GM23338 (cell line): ENCODE measurements at regions not wholly inside any gene's neighbourhood (a gene's known extent, or its start where the extent isn't known, plus 50 kb on each side); places are given as distances from the start of the nearest gene placed in this dataset.
A peak's percentile ranks its signal among the peaks of the same experiment; 100 is the strongest.
"Not testable (repeated sequence)": the region's sequence is repeated elsewhere in the genome, so short reads cannot be mapped to it uniquely, and the experiment has no call there.

Source experiments
- ATAC-seq: fragments of 200-7000 bp; cut with Tn5 transposase; 3 replicates; pipeline ENCODE4 v1.9.1; 2020
- DNase-seq: peaks from one replicate; pipeline ENCODE4 v3.0.0-alpha.2; 2015; ENCODE audit warnings: low spot score
- H2AFZ ChIP-seq: fragments of 200-600 bp; sonication (generic); 2 replicates; pipeline ENCODE4 v1.8.0; 2016; ENCODE audit warnings: antibody characterized with exemption, mild to moderate bottlenecking, moderate library complexity
- H3F3A ChIP-seq: fragments of 200-600 bp; sonication (generic); replicated peaks from 2 replicates; pipeline ENCODE4 v1.8.0; 2017; ENCODE audit warnings: antibody characterized with exemption, mixed run types, low read depth
- H3K27ac ChIP-seq: fragments of 200-600 bp; sonication (generic); 2 replicates; pipeline ENCODE4 v1.6.1; 2016; ENCODE audit warnings: low read depth
- H3K27me3 ChIP-seq: fragments of 200-600 bp; sonication (generic); 2 replicates; pipeline ENCODE4 v1.8.0; 2016; ENCODE audit warnings: mild to moderate bottlenecking, mixed run types, moderate library complexity; ENCODE audit not compliant: insufficient read depth
- H3K36me3 ChIP-seq: fragments of 200-600 bp; sonication (generic); 2 replicates; pipeline ENCODE4 v1.8.0; 2016; ENCODE audit warnings: mild to moderate bottlenecking; ENCODE audit not compliant: insufficient read depth
- H3K4me1 ChIP-seq: fragments of 200-600 bp; sonication (generic); 2 replicates; pipeline ENCODE4 v1.8.0; 2016; ENCODE audit warnings: mild to moderate bottlenecking, moderate library complexity; ENCODE audit not compliant: insufficient read depth
- H3K4me2 ChIP-seq: fragments of 200-600 bp; sonication (generic); 2 replicates; pipeline ENCODE4 v1.7.1; 2017; ENCODE audit warnings: mixed run types
- H3K4me3 ChIP-seq: fragments of 200-600 bp; sonication (generic); 2 replicates; pipeline ENCODE4 v1.6.1; 2016; ENCODE audit warnings: mixed run types
- H3K79me2 ChIP-seq: fragments of 200-600 bp; sonication (generic); replicated peaks from 2 replicates; pipeline ENCODE4 v1.8.0; 2017; ENCODE audit warnings: mild to moderate bottlenecking; ENCODE audit not compliant: insufficient read depth
- H3K9me2 ChIP-seq: fragments of 200-600 bp; sonication (generic); 2 replicates; pipeline ENCODE4 v1.8.0; 2017; ENCODE audit not compliant: insufficient read depth
- H4K20me1 ChIP-seq: fragments of 200-600 bp; sonication (generic); replicated peaks from 2 replicates; pipeline ENCODE4 v1.8.0; 2017; ENCODE audit warnings: mild to moderate bottlenecking; ENCODE audit not compliant: insufficient read depth
- H3K27ac Mint-ChIP-seq: 2 replicates; pipeline ENCODE4 v1.8.0; 2020; ENCODE audit warnings: inconsistent platforms, mild to moderate bottlenecking, moderate library complexity, mixed read lengths
- H3K27me3 Mint-ChIP-seq: 3 replicates; pipeline ENCODE4 v1.8.0; 2022; ENCODE audit warnings: low read depth, mild to moderate bottlenecking, moderate library complexity, mixed read lengths, inconsistent platforms; ENCODE audit not compliant: insufficient read depth, poor library complexity
- H3K36me3 Mint-ChIP-seq: 3 replicates; pipeline ENCODE4 v1.8.0; 2021; ENCODE audit warnings: low read depth, mild to moderate bottlenecking, inconsistent platforms, moderate library complexity, mixed read lengths
- H3K4me1 Mint-ChIP-seq: 3 replicates; pipeline ENCODE4 v1.8.0; 2020; ENCODE audit warnings: mild to moderate bottlenecking, inconsistent platforms, mixed read lengths
- H3K4me3 Mint-ChIP-seq: 3 replicates; pipeline ENCODE4 v1.8.0; 2021; ENCODE audit warnings: moderate library complexity, mild to moderate bottlenecking, inconsistent platforms, mixed read lengths
- H3K9me3 Mint-ChIP-seq: 3 replicates; pipeline ENCODE4 v1.8.0; 2020; ENCODE audit warnings: moderate library complexity, mild to moderate bottlenecking, inconsistent platforms, mixed read lengths
- CTCF ChIP-seq, 2 experiments: fragments of 200-600 bp in 1 of 2; sonication (generic) in 1 of 2; conservative IDR thresholded peaks; 2 replicates each; pipeline versions ENCODE4 v1.5.1 to v1.6.1; 2016 to 2017; ENCODE audit warnings: antibody characterized with exemption in 2 of 2, low read depth in 2 of 2, mild to moderate bottlenecking in 2 of 2, moderate library complexity in 1 of 2
- EZH2phosphoT487 ChIP-seq: fragments of 200-600 bp; sonication (generic); IDR thresholded peaks from one replicate; pipeline ENCODE4 v1.8.1; 2018; ENCODE audit warnings: antibody characterized with exemption; ENCODE audit not compliant: unreplicated experiment
- JUNB ChIP-seq: IDR thresholded peaks from one replicate; pipeline ENCODE4 v1.6.1; 2016; ENCODE audit warnings: antibody characterized with exemption; ENCODE audit not compliant: unreplicated experiment
- NANOG ChIP-seq: IDR thresholded peaks from 2 replicates; pipeline ENCODE4 v1.6.1; 2016; ENCODE audit warnings: antibody characterized with exemption, borderline replicate concordance
- POLR2AphosphoS5 ChIP-seq: IDR thresholded peaks from 2 replicates; pipeline ENCODE4 v1.6.1; 2016; ENCODE audit warnings: antibody characterized with exemption, low read depth
- ZNF114 ChIP-seq: fragments of 250-450 bp; sonication (Bioruptor Pico); IDR thresholded peaks from 2 replicates; pipeline ENCODE4 v1.5.0; 2020; ENCODE audit warnings: mild to moderate bottlenecking, moderate library complexity
- TF ChIP-seq, protein P1 (sequence below): IDR thresholded peaks from one replicate; pipeline ENCODE4 v1.6.1; 2018; ENCODE audit warnings: antibody characterized with exemption; ENCODE audit not compliant: unreplicated experiment

- no peak overlapping the region for H3K27ac Mint-ChIP-seq
These were observed 70.0 kb upstream of the NPAS2 start for GRCh38 chr2:100749771-100750542.

GRCh38 chr2:100751871-100752625 lies 67.9 kb upstream of the NPAS2 start:
- not testable (repeated sequence) for H3K36me3 ChIP-seq, H3K9me3 Mint-ChIP-seq, H3K27ac ChIP-seq, H3K27me3 ChIP-seq, H3K79me2 ChIP-seq, H3K36me3 Mint-ChIP-seq, H3K4me1 ChIP-seq, H4K20me1 ChIP-seq, H3K27me3 Mint-ChIP-seq, H3K4me2 ChIP-seq, ATAC-seq, H3K4me1 Mint-ChIP-seq, H3K4me3 Mint-ChIP-seq, H2AFZ ChIP-seq, H3F3A ChIP-seq, H3K9me2 ChIP-seq, DNase-seq, H3K27ac Mint-ChIP-seq, H3K4me3 ChIP-seq

More at GRCh38 chr2:100749771-100750542, 70.0 kb upstream of the NPAS2 start:
- Histone ChIP-seq H3K4me1 (no peaks in the 10 kb centered on the region), H3K4me3 (no peak overlapping the region), H3K27me3 (no peaks in the 10 kb centered on the region), H2AFZ (peak overlapping the region; percentile 3; the same call in 1 of the 2 replicates), H3K4me2 (no peak overlapping the region), H3K27ac (no peak overlapping the region), H3F3A (no peaks in the 10 kb centered on the region), H3K79me2 (no peaks in the 10 kb centered on the region), H3K36me3 (no peaks in the 10 kb centered on the region), H4K20me1 (no peaks in the 10 kb centered on the region), H3K9me2 (no peaks in the 10 kb centered on the region)
- ATAC-seq, result no peak
- no peaks in the 10 kb centered on the region; the same call in 2 of the 3 replicates for H3K9me3 Mint-ChIP-seq
- H3K4me1 Mint-ChIP-seq, result no peaks in the 10 kb centered on the region; the same call in 2 of the 3 replicates
- no peak for TF ChIP-seq CTCF (conservative IDR thresholded peaks at IDR 0.05; ENCODE audit: low read depth in 2 of 2)
- TF ChIP-seq NANOG, result no peak
- no peak for TF ChIP-seq POLR2AphosphoS5
- no peak for TF ChIP-seq EZH2phosphoT487
- no peak for TF ChIP-seq ZNF114 (CRISPR knock-in tag)
- H3K4me3 Mint-ChIP-seq, result no peak overlapping the region
- H3K36me3 Mint-ChIP-seq, result no peaks in the 10 kb centered on the region
- DNase-seq, result no peak
- H3K27me3 Mint-ChIP-seq, result peaks cover 2% of the 10 kb centered on the region

DNA sequence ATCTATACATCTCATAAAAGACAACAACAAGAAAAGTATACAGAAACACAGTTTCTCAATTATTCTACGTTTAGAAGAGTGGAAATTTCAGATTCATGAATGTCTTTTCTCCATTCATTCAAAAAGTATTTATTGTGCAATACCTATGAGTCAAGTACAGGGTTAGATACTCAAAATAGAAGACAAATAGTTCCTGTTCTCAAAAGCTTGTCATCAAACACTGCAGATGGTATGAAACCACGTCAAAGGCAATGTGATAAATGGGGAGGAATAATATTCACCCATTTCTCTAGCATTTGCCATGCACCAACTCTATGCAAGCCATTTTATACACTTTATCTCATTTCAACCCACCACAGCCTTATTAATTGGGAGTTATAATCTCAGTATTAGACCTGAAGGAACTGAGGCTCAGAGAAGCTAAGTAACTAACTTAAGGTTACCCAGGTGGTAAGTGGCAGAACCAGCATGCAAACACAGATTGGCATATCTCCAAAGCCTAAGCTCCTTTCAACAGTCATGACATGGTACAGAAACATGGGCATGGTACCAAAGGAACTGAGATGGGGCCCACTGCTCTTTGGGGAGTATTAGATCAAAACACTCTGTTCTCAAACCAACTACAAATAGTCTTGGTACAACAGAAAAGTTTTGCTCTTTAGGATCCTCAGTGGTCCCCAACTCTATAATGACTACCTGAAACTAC lies 67.2 kb upstream of the NPAS2 start:
- H3K4me1 ChIP-seq, result no peaks in the 10 kb centered on the region
- H3K79me2 ChIP-seq, result no peaks in the 10 kb centered on the region
- TF ChIP-seq, protein P1, sequence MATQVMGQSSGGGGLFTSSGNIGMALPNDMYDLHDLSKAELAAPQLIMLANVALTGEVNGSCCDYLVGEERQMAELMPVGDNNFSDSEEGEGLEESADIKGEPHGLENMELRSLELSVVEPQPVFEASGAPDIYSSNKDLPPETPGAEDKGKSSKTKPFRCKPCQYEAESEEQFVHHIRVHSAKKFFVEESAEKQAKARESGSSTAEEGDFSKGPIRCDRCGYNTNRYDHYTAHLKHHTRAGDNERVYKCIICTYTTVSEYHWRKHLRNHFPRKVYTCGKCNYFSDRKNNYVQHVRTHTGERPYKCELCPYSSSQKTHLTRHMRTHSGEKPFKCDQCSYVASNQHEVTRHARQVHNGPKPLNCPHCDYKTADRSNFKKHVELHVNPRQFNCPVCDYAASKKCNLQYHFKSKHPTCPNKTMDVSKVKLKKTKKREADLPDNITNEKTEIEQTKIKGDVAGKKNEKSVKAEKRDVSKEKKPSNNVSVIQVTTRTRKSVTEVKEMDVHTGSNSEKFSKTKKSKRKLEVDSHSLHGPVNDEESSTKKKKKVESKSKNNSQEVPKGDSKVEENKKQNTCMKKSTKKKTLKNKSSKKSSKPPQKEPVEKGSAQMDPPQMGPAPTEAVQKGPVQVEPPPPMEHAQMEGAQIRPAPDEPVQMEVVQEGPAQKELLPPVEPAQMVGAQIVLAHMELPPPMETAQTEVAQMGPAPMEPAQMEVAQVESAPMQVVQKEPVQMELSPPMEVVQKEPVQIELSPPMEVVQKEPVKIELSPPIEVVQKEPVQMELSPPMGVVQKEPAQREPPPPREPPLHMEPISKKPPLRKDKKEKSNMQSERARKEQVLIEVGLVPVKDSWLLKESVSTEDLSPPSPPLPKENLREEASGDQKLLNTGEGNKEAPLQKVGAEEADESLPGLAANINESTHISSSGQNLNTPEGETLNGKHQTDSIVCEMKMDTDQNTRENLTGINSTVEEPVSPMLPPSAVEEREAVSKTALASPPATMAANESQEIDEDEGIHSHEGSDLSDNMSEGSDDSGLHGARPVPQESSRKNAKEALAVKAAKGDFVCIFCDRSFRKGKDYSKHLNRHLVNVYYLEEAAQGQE, result no peak
- no peak for TF ChIP-seq JUNB
- Mint-ChIP-seq H3K27me3 (peaks cover 2% of the 10 kb centered on the region), H3K4me1 (no peaks in the 10 kb centered on the region; the same call in 2 of the 3 replicates), H3K4me3 (no peak overlapping the region), H3K36me3 (no peaks in the 10 kb centered on the region), H3K27ac (no peak overlapping the region), H3K9me3 (no peaks in the 10 kb centered on the region)
- no peaks in the 10 kb centered on the region for H4K20me1 ChIP-seq
- H3K4me2 ChIP-seq, result no peak overlapping the region
- no peaks in the 10 kb centered on the region for H3K36me3 ChIP-seq
- ATAC-seq, result no peak
- H2AFZ ChIP-seq, result no peak overlapping the region
- no peaks in the 10 kb centered on the region for H3F3A ChIP-seq
- no peak overlapping the region for H3K27ac ChIP-seq
- no peaks in the 10 kb centered on the region for H3K27me3 ChIP-seq
- no peak overlapping the region for H3K4me3 ChIP-seq
- peaks cover 7% of the 10 kb centered on the region; the same call in 1 of the 2 replicates for H3K9me2 ChIP-seq
- no peak for DNase-seq
